K562 (cell line): ENCODE measurements at regions not wholly inside any gene's neighbourhood (a gene's known extent, or its start where the extent isn't known, plus 50 kb on each side); places are given as distances from the start of the nearest gene placed in this dataset.

ENCODE experiments used
- CBX8 ChIP-seq: fragments of 200-600 bp; sonication (generic); IDR thresholded peaks from 2 replicates; pipeline ENCODE4 v1.6.1; 2012; ENCODE audit warnings: borderline replicate concordance, mixed run types, low read depth, mild to moderate bottlenecking, moderate library complexity, mixed read lengths, low read length, control low read depth, inconsistent platforms; ENCODE audit not compliant: poor library complexity, severe bottlenecking; ENCODE audit errors: extremely low read depth
- CTCF ChIP-seq, 3 experiments: IDR thresholded peaks in 2 of 3; conservative IDR thresholded peaks in 1 of 3; 2 replicates each; pipeline ENCODE4 v1.5.1; 2011 to 2012; ENCODE audit warnings: low read length in 3 of 3, mild to moderate bottlenecking in 3 of 3, control low read depth in 2 of 3, improper control_type of control experiment in 1 of 3, inconsistent platforms in 1 of 3, low read depth in 1 of 3, mixed read lengths in 1 of 3, moderate library complexity in 1 of 3; ENCODE audit not compliant: insufficient read depth in 2 of 3
- EZH2 ChIP-seq: IDR thresholded peaks from 2 replicates; pipeline ENCODE4 v1.6.1; 2012; ENCODE audit warnings: low read depth, mild to moderate bottlenecking, inconsistent platforms, low read length, borderline replicate concordance
- FOXK2 ChIP-seq, 2 experiments: fragments of 450-650 bp; IDR thresholded peaks in 1 of 2; conservative IDR thresholded peaks in 1 of 2; 2 replicates each; pipeline ENCODE4 v1.6.1; 2016; ENCODE audit warnings: low read depth in 2 of 2, mild to moderate bottlenecking in 1 of 2
- FOXP4 ChIP-seq: sonication (generic); formaldehyde crosslinking; IDR thresholded peaks from 2 replicates; pipeline ENCODE4 v1.8.0; 2022; ENCODE audit warnings: mild to moderate bottlenecking, missing genetic modification reagents, borderline replicate concordance
- LEF1 ChIP-seq: fragments of 450-650 bp; IDR thresholded peaks from 2 replicates; pipeline ENCODE4 v1.6.1; 2016; ENCODE audit warnings: mild to moderate bottlenecking
- MAFG ChIP-seq: fragments of 450-650 bp; conservative IDR thresholded peaks from 2 replicates; pipeline ENCODE4 v1.6.1; 2016; ENCODE audit warnings: missing genetic modification characterization, missing compliant biosample characterization
- MAX ChIP-seq: sonication (generic); formaldehyde crosslinking; IDR thresholded peaks from 2 replicates; pipeline ENCODE4 v1.9.0; 2022; ENCODE audit warnings: mild to moderate bottlenecking, missing genetic modification reagents
- MCM7 ChIP-seq, 2 experiments: fragments of 450-650 bp; IDR thresholded peaks; 2 replicates each; pipeline ENCODE4 v1.6.1; 2016 to 2018
- NUFIP1 ChIP-seq: fragments of 450-650 bp; IDR thresholded peaks from 2 replicates; pipeline ENCODE4 v1.6.1; 2018; ENCODE audit not compliant: partially characterized antibody
- UBTF ChIP-seq, 2 experiments: IDR thresholded peaks; 2 replicates each; pipeline ENCODE4 v1.6.1; 2012; ENCODE audit warnings: improper control_type of control experiment in 2 of 2, low read depth in 2 of 2, low read length in 2 of 2, borderline replicate concordance in 1 of 2
- ZBTB1 ChIP-seq: sonication (generic); formaldehyde crosslinking; IDR thresholded peaks from 2 replicates; pipeline ENCODE4 v1.8.1; 2023; ENCODE audit warnings: missing genetic modification reagents, low read depth, mild to moderate bottlenecking, borderline replicate concordance
- TF ChIP-seq, protein P1 (sequence below): fragments of 450-650 bp; IDR thresholded peaks from 2 replicates; pipeline ENCODE4 v1.7.0; 2016; ENCODE audit warnings: borderline replicate concordance
- TF ChIP-seq, protein P2 (sequence below): fragments of 450-650 bp; IDR thresholded peaks from 2 replicates; pipeline ENCODE4 v1.7.1; 2018; ENCODE audit warnings: mild to moderate bottlenecking, low read depth; ENCODE audit not compliant: partially characterized antibody

GRCh38 chr18:38313831-38314230, 748.2 kb upstream of the CELF4 start:
- TF ChIP-seq LEF1, result no peak
- TF ChIP-seq CTCF (IDR thresholded peaks at IDR 0.05 in 2 of 3, conservative IDR thresholded peaks at IDR 0.05 in 1 of 3; ENCODE audit: insufficient read depth in 2 of 3, low read depth in 1 of 3, low read length in 3 of 3), result no peak
- TF ChIP-seq FOXP4 (CRISPR knock-in tag), result no peak
- TF ChIP-seq MAX (CRISPR knock-in tag), result no peak
- TF ChIP-seq, protein P1, sequence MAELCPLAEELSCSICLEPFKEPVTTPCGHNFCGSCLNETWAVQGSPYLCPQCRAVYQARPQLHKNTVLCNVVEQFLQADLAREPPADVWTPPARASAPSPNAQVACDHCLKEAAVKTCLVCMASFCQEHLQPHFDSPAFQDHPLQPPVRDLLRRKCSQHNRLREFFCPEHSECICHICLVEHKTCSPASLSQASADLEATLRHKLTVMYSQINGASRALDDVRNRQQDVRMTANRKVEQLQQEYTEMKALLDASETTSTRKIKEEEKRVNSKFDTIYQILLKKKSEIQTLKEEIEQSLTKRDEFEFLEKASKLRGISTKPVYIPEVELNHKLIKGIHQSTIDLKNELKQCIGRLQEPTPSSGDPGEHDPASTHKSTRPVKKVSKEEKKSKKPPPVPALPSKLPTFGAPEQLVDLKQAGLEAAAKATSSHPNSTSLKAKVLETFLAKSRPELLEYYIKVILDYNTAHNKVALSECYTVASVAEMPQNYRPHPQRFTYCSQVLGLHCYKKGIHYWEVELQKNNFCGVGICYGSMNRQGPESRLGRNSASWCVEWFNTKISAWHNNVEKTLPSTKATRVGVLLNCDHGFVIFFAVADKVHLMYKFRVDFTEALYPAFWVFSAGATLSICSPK, result no peak
- TF ChIP-seq EZH2, result no peak
- TF ChIP-seq CBX8, result no peak
- TF ChIP-seq MAFG (tag), result no peak
- TF ChIP-seq NUFIP1, result no peak
- TF ChIP-seq MCM7 (IDR thresholded peaks at IDR 0.05), result no peak
- TF ChIP-seq FOXK2 (conservative IDR thresholded peaks at IDR 0.05 in 1 of 2, IDR thresholded peaks at IDR 0.05 in 1 of 2; ENCODE audit: low read depth in 2 of 2), result no peak
- no peak for TF ChIP-seq UBTF (IDR thresholded peaks at IDR 0.05; ENCODE audit: borderline replicate concordance in 1 of 2, low read depth in 2 of 2, low read length in 2 of 2)
- TF ChIP-seq ZBTB1 (CRISPR knock-in tag), result no peak
- TF ChIP-seq, protein P2, sequence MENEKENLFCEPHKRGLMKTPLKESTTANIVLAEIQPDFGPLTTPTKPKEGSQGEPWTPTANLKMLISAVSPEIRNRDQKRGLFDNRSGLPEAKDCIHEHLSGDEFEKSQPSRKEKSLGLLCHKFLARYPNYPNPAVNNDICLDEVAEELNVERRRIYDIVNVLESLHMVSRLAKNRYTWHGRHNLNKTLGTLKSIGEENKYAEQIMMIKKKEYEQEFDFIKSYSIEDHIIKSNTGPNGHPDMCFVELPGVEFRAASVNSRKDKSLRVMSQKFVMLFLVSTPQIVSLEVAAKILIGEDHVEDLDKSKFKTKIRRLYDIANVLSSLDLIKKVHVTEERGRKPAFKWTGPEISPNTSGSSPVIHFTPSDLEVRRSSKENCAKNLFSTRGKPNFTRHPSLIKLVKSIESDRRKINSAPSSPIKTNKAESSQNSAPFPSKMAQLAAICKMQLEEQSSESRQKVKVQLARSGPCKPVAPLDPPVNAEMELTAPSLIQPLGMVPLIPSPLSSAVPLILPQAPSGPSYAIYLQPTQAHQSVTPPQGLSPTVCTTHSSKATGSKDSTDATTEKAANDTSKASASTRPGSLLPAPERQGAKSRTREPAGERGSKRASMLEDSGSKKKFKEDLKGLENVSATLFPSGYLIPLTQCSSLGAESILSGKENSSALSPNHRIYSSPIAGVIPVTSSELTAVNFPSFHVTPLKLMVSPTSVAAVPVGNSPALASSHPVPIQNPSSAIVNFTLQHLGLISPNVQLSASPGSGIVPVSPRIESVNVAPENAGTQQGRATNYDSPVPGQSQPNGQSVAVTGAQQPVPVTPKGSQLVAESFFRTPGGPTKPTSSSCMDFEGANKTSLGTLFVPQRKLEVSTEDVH, result no peak
